GM23338 (cell line): ENCODE measurements at regions not wholly inside any gene's neighbourhood (a gene's known extent, or its start where the extent isn't known, plus 50 kb on each side); places are given as distances from the start of the nearest gene placed in this dataset.

Experiments
- CREB1 ChIP-seq: fragments of 250-450 bp; sonication (Bioruptor Pico); IDR thresholded peaks from 2 replicates; pipeline ENCODE4 v1.5.0; 2020; ENCODE audit warnings: low read depth, mild to moderate bottlenecking, moderate library complexity
- EZH2 ChIP-seq: fragments of 200-600 bp; sonication (generic); IDR thresholded peaks from one replicate; pipeline ENCODE4 v1.8.0; 2017; ENCODE audit warnings: antibody characterized with exemption, mild to moderate bottlenecking, low read depth; ENCODE audit not compliant: unreplicated experiment
- EZH2phosphoT487 ChIP-seq: fragments of 200-600 bp; sonication (generic); IDR thresholded peaks from one replicate; pipeline ENCODE4 v1.8.1; 2018; ENCODE audit warnings: antibody characterized with exemption; ENCODE audit not compliant: unreplicated experiment
- JUNB ChIP-seq: IDR thresholded peaks from one replicate; pipeline ENCODE4 v1.6.1; 2016; ENCODE audit warnings: antibody characterized with exemption; ENCODE audit not compliant: unreplicated experiment
- POLR2AphosphoS5 ChIP-seq: IDR thresholded peaks from 2 replicates; pipeline ENCODE4 v1.6.1; 2016; ENCODE audit warnings: antibody characterized with exemption, low read depth
- STAT1 ChIP-seq: IDR thresholded peaks from one replicate; pipeline ENCODE4 v1.6.1; 2016; ENCODE audit warnings: antibody characterized with exemption; ENCODE audit not compliant: unreplicated experiment
- TF ChIP-seq, protein P1 (sequence below), 2 experiments: fragments of 200-600 bp in 1 of 2; sonication (generic) in 1 of 2; conservative IDR thresholded peaks; 2 replicates each; pipeline versions ENCODE4 v1.5.1 to v1.6.1; 2016 to 2017; ENCODE audit warnings: antibody characterized with exemption in 2 of 2, low read depth in 2 of 2, mild to moderate bottlenecking in 2 of 2, moderate library complexity in 1 of 2
- TF ChIP-seq, protein P2 (sequence below): IDR thresholded peaks from one replicate; pipeline ENCODE4 v1.6.1; 2018; ENCODE audit warnings: antibody characterized with exemption; ENCODE audit not compliant: unreplicated experiment
- TF ChIP-seq, protein P3 (sequence below): IDR thresholded peaks from 2 replicates; pipeline ENCODE4 v1.6.1; 2016; ENCODE audit warnings: antibody characterized with exemption

DNA sequence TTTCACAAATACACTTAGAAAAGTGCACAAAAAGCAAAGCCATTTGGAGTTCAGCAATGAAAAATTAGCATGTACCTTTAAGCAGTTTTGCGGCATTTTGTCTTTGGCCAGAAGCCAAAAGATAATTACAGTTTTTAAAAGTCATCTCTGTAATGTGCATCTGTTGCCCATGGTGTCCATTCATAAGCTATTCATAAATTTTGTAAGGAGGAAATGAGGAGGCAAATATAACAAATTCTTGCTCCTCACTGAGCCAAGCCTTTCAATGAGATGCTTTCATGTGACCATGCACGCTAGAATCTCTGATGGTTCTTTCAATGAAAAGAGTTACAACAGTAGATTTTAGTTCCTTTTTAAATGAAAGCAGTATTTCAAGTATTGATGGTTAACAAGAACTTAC, 247.1 kb upstream of the MON1B start:
- TF ChIP-seq, protein P1, sequence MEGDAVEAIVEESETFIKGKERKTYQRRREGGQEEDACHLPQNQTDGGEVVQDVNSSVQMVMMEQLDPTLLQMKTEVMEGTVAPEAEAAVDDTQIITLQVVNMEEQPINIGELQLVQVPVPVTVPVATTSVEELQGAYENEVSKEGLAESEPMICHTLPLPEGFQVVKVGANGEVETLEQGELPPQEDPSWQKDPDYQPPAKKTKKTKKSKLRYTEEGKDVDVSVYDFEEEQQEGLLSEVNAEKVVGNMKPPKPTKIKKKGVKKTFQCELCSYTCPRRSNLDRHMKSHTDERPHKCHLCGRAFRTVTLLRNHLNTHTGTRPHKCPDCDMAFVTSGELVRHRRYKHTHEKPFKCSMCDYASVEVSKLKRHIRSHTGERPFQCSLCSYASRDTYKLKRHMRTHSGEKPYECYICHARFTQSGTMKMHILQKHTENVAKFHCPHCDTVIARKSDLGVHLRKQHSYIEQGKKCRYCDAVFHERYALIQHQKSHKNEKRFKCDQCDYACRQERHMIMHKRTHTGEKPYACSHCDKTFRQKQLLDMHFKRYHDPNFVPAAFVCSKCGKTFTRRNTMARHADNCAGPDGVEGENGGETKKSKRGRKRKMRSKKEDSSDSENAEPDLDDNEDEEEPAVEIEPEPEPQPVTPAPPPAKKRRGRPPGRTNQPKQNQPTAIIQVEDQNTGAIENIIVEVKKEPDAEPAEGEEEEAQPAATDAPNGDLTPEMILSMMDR (conservative IDR thresholded peaks at IDR 0.05; ENCODE audit: low read depth in 2 of 2): no peak
- TF ChIP-seq EZH2 (no peak), CREB1 (no peak), POLR2AphosphoS5 (no peak), JUNB (no peak), EZH2phosphoT487 (no peak), STAT1 (no peak)
- TF ChIP-seq, protein P2, sequence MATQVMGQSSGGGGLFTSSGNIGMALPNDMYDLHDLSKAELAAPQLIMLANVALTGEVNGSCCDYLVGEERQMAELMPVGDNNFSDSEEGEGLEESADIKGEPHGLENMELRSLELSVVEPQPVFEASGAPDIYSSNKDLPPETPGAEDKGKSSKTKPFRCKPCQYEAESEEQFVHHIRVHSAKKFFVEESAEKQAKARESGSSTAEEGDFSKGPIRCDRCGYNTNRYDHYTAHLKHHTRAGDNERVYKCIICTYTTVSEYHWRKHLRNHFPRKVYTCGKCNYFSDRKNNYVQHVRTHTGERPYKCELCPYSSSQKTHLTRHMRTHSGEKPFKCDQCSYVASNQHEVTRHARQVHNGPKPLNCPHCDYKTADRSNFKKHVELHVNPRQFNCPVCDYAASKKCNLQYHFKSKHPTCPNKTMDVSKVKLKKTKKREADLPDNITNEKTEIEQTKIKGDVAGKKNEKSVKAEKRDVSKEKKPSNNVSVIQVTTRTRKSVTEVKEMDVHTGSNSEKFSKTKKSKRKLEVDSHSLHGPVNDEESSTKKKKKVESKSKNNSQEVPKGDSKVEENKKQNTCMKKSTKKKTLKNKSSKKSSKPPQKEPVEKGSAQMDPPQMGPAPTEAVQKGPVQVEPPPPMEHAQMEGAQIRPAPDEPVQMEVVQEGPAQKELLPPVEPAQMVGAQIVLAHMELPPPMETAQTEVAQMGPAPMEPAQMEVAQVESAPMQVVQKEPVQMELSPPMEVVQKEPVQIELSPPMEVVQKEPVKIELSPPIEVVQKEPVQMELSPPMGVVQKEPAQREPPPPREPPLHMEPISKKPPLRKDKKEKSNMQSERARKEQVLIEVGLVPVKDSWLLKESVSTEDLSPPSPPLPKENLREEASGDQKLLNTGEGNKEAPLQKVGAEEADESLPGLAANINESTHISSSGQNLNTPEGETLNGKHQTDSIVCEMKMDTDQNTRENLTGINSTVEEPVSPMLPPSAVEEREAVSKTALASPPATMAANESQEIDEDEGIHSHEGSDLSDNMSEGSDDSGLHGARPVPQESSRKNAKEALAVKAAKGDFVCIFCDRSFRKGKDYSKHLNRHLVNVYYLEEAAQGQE: no peak
- TF ChIP-seq, protein P3, sequence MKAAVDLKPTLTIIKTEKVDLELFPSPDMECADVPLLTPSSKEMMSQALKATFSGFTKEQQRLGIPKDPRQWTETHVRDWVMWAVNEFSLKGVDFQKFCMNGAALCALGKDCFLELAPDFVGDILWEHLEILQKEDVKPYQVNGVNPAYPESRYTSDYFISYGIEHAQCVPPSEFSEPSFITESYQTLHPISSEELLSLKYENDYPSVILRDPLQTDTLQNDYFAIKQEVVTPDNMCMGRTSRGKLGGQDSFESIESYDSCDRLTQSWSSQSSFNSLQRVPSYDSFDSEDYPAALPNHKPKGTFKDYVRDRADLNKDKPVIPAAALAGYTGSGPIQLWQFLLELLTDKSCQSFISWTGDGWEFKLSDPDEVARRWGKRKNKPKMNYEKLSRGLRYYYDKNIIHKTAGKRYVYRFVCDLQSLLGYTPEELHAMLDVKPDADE: no peak
